Bronchial epithelial cell (primary cell): ENCODE measurements at regions not wholly inside any gene's neighbourhood (a gene's known extent, or its start where the extent isn't known, plus 50 kb on each side); places are given as distances from the start of the nearest gene placed in this dataset.

Source experiments
- DNase-seq: peaks from one replicate; pipeline ENCODE4 v3.0.0-alpha.2; 2010; ENCODE audit warnings: low read depth
- FAIRE-seq: peaks from 2 replicates; lab custom pipeline; 2011; peaks lifted over from hg19 to GRCh38; lab: Jason Lieb, UNC
- H3K27me3 ChIP-seq: 2 replicates; pipeline ENCODE4 v1.5.1; 2011; ENCODE audit warnings: low read length; ENCODE audit not compliant: control insufficient read depth, insufficient read depth
- H3K36me3 ChIP-seq: 2 replicates; pipeline ENCODE4 v1.5.1; 2011; ENCODE audit warnings: low read length; ENCODE audit not compliant: control insufficient read depth, insufficient read depth
- H3K4me3 ChIP-seq: 2 replicates; pipeline ENCODE4 v1.5.1; 2011; ENCODE audit warnings: mild to moderate bottlenecking, low read depth, low read length, control low read depth
- CTCF ChIP-seq: IDR thresholded peaks from 2 replicates; pipeline ENCODE4 v1.5.1; 2011; ENCODE audit warnings: mild to moderate bottlenecking, moderate library complexity, low read length, control low read depth, inconsistent platforms; ENCODE audit not compliant: insufficient read depth, severe bottlenecking

- DNase-seq = no peak
- FAIRE-seq = no peak
- TF ChIP-seq CTCF = no peak
- Histone ChIP-seq H3K27me3 (no peaks in the 10 kb centered on the region), H3K4me3 (no peak overlapping the region), H3K36me3 (no peaks in the 10 kb centered on the region)
Measured at GRCh38 chrX:46366381-46367207, 178.6 kb downstream of the ZNF674 start.

DNA sequence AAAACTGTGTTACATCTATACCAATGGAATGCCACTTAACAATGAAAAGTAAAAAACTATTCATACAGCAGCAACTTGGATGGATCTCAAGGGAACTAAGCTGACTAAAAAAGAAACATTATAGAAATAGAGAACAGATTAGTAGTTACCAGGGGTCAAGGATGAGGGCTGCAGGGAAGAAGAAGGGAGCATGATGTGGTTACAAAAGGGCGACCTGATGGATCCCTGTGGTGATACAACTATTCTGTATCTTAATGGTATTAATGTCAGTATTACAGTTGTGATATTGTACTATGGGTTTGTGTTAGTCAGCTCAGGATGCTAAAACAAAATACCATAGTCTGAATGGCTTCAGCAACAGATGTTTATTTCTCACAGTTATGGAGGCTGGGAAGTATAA is 190.7 kb downstream of the ZNF674 start:
- no peak for FAIRE-seq
- H3K4me3 ChIP-seq = no peak overlapping the region
- DNase-seq = no peak
- H3K27me3 ChIP-seq = no peaks in the 10 kb centered on the region
- TF ChIP-seq CTCF = no peak
- no peaks in the 10 kb centered on the region for H3K36me3 ChIP-seq

GRCh38 chrX:46341767-46342322 is 203.4 kb downstream of the ZNF674 start:
- FAIRE-seq (no peak), DNase-seq (no peak)
- Histone ChIP-seq H3K27me3 (no peaks in the 10 kb centered on the region), H3K4me3 (no peak overlapping the region), H3K36me3 (no peaks in the 10 kb centered on the region)
- no peak for TF ChIP-seq CTCF

- no peak for TF ChIP-seq CTCF
- no peak for DNase-seq
- Histone ChIP-seq H3K36me3 (no peaks in the 10 kb centered on the region), H3K27me3 (no peaks in the 10 kb centered on the region), H3K4me3 (no peak overlapping the region)
- FAIRE-seq = no peak
Measured at GRCh38 chrX:46340696-46341095, 204.5 kb downstream of the ZNF674 start.

- Histone ChIP-seq H3K27me3 (no peaks in the 10 kb centered on the region), H3K4me3 (no peak overlapping the region), H3K36me3 (no peaks in the 10 kb centered on the region)
- TF ChIP-seq CTCF = no peak
- DNase-seq = peak; percentile 85
- no peak for FAIRE-seq
Measured at GRCh38 chrX:46333550-46333949, 211.7 kb downstream of the ZNF674 start.
